ENCODE measurements at regions not wholly inside any gene's neighbourhood (a gene's known extent, or its start where the extent isn't known, plus 50 kb on each side); places are given as distances from the start of the nearest gene placed in this dataset.
"Not testable (repeated sequence)": the region's sequence is repeated elsewhere in the genome, so short reads cannot be mapped to it uniquely, and the experiment has no call there.

- no peak overlapping the region for H3K27ac ChIP-seq (ENCODE audit: insufficient read depth in 1 of 2, low read depth in 1 of 2, low read length in 2 of 2, poor library complexity in 1 of 2, severe bottlenecking in 2 of 2)
- no peaks in the 10 kb centered on the region for H3K27me3 ChIP-seq (replicated peaks in 2 of 5; ENCODE audit: control insufficient read depth in 4 of 5, insufficient read depth in 5 of 5, low read length in 4 of 5)
- no peaks in the 10 kb centered on the region for H3K9me3 ChIP-seq (ENCODE audit: control extremely low read depth in 1 of 5, control insufficient read depth in 4 of 5, insufficient read depth in 2 of 5, low read depth in 1 of 5, low read length in 4 of 5)
- H3K4me1 ChIP-seq (ENCODE audit: control extremely low read depth in 1 of 4, control insufficient read depth in 4 of 4, insufficient read depth in 4 of 4, low read length in 3 of 4) = peaks cover 7 to 32% (median 18%) of the 10 kb centered on the region in 4 experiments
- no CpG with 5 or more reads among the region's 2 CpGs for WGBS (ENCODE audit: insufficient coverage)
- H3K4me3 ChIP-seq (ENCODE audit: control insufficient read depth in 1 of 7, extremely low read depth in 1 of 7, insufficient read depth in 4 of 7, low read depth in 2 of 7, low read length in 6 of 7) = no peak overlapping the region
- DNase-seq = no peak
- POLR2A ChIA-PET = no interaction called here
- no peaks in the 10 kb centered on the region for H3K36me3 ChIP-seq (ENCODE audit: control insufficient read depth in 4 of 4, insufficient read depth in 4 of 4, low read length in 3 of 4)
- CTCF ChIA-PET = interaction anchor here (0.8 kb wide), 1 partner anchor 176 kb away, joined by 3 read pairs; no protein-coding TSS in a partner anchor
Measured at GRCh38 chr16:58863042-58863441, 128.9 kb upstream of the GOT2 start.

GRCh38 chr16:58862334-58863021 is 128.4 kb upstream of the GOT2 start:
- Histone ChIP-seq H3K4me3 (ENCODE audit: control insufficient read depth in 1 of 7, extremely low read depth in 1 of 7, insufficient read depth in 4 of 7, low read depth in 2 of 7, low read length in 6 of 7) (no peak overlapping the region), H3K27ac (ENCODE audit: insufficient read depth in 1 of 2, low read depth in 1 of 2, low read length in 2 of 2, poor library complexity in 1 of 2, severe bottlenecking in 2 of 2) (no peak overlapping the region), H3K27me3 (replicated peaks in 2 of 5; ENCODE audit: control insufficient read depth in 4 of 5, insufficient read depth in 5 of 5, low read length in 4 of 5) (no peaks in the 10 kb centered on the region), H3K36me3 (ENCODE audit: control insufficient read depth in 4 of 4, insufficient read depth in 4 of 4, low read length in 3 of 4) (no peaks in the 10 kb centered on the region), H3K4me1 (ENCODE audit: control extremely low read depth in 1 of 4, control insufficient read depth in 4 of 4, insufficient read depth in 4 of 4, low read length in 3 of 4) (peaks cover 7 to 32% (median 18%) of the 10 kb centered on the region in 4 experiments), H3K9me3 (ENCODE audit: control extremely low read depth in 1 of 5, control insufficient read depth in 4 of 5, insufficient read depth in 2 of 5, low read depth in 1 of 5, low read length in 4 of 5) (no peaks in the 10 kb centered on the region)
- POLR2A ChIA-PET = no interaction called here
- WGBS (ENCODE audit: insufficient coverage) = 89% methylated on average over 7 of the region's 9 CpGs
- CTCF ChIA-PET = no interaction called here
- no peak for DNase-seq

DNA sequence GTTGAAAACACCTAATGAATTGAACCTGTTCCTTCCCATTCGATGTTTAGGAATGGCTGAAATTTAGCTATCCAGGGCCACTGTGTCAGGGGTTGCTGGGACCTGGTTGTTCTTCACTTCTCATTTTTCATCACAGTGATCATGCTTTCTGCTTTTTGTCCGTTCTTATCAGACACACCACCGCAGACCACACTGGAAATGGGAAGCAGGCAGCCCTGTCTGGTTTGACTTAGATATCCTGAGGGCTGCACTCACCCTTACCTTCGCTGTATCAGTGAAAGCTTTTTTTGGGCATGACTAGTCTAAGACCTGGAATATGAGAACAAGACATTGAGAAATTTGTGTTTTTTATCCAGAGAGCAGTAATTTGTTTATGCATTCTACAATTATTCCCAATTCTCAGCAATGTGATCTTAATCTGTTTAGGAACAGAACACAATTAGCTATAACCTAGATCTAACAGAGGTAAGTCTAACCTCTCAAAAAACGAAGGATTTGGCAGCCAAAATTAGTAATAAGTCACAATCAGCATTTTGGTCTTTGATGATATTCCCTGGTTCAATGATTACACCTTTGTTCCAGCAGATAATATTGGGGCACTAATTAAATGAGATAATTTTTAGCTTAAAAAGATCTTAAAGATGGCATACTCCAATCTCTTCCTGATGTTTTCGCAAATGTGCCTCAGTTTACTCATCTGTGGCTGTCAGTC is 126.0 kb upstream of the GOT2 start:
- H3K36me3 ChIP-seq (ENCODE audit: control insufficient read depth in 4 of 4, insufficient read depth in 4 of 4, low read length in 3 of 4) = no peaks in the 10 kb centered on the region
- ChIA-PET POLR2A (interaction anchor here (1.4 to 1.6 kb wide), 2 partner anchors 9 to 16 kb away, joined by 4 read pairs; no protein-coding TSS in a partner anchor), CTCF (interaction anchor here (0.9 to 2.3 kb wide), 8 partner anchors 9 to 195 kb away, joined by 3 to 7 read pairs (median 4); no protein-coding TSS in a partner anchor)
- H3K27ac ChIP-seq (ENCODE audit: insufficient read depth in 1 of 2, low read depth in 1 of 2, low read length in 2 of 2, poor library complexity in 1 of 2, severe bottlenecking in 2 of 2) = peak overlapping the region; percentile 22 to 38
- peaks cover 7 to 39% (median 24%) of the 10 kb centered on the region in 4 experiments for H3K4me1 ChIP-seq (ENCODE audit: control extremely low read depth in 1 of 4, control insufficient read depth in 4 of 4, insufficient read depth in 4 of 4, low read length in 3 of 4)
- H3K4me3 ChIP-seq (ENCODE audit: control insufficient read depth in 1 of 7, extremely low read depth in 1 of 7, insufficient read depth in 4 of 7, low read depth in 2 of 7, low read length in 6 of 7) = peak overlapping the region in 1 of 7 experiments; percentile 17
- peak; percentile 88 to 97 (median 95) for DNase-seq
- 24% methylated on average over 5 of the region's 6 CpGs for WGBS (ENCODE audit: insufficient coverage)
- H3K9me3 ChIP-seq (ENCODE audit: control extremely low read depth in 1 of 5, control insufficient read depth in 4 of 5, insufficient read depth in 2 of 5, low read depth in 1 of 5, low read length in 4 of 5) = no peaks in the 10 kb centered on the region
- no peaks in the 10 kb centered on the region for H3K27me3 ChIP-seq (replicated peaks in 2 of 5; ENCODE audit: control insufficient read depth in 4 of 5, insufficient read depth in 5 of 5, low read length in 4 of 5)

- not testable (repeated sequence) for H3K4me3 ChIP-seq (ENCODE audit: control insufficient read depth in 1 of 7, extremely low read depth in 1 of 7, insufficient read depth in 4 of 7, low read depth in 2 of 7, low read length in 6 of 7); H3K9me3 ChIP-seq (ENCODE audit: control extremely low read depth in 1 of 5, control insufficient read depth in 4 of 5, insufficient read depth in 2 of 5, low read depth in 1 of 5, low read length in 4 of 5); H3K27me3 ChIP-seq (replicated peaks in 2 of 5; ENCODE audit: control insufficient read depth in 4 of 5, insufficient read depth in 5 of 5, low read length in 4 of 5); DNase-seq; H3K36me3 ChIP-seq (ENCODE audit: control insufficient read depth in 4 of 4, insufficient read depth in 4 of 4, low read length in 3 of 4); H3K27ac ChIP-seq (ENCODE audit: insufficient read depth in 1 of 2, low read depth in 1 of 2, low read length in 2 of 2, poor library complexity in 1 of 2, severe bottlenecking in 2 of 2)
- H3K4me1 ChIP-seq (ENCODE audit: control extremely low read depth in 1 of 4, control insufficient read depth in 4 of 4, insufficient read depth in 4 of 4, low read length in 3 of 4) = peaks cover 13 to 55% (median 33%) of the 10 kb centered on the region in 4 experiments
- CTCF ChIA-PET = interaction anchor here (0.8 to 1.8 kb wide), 2 partner anchors 8 to 184 kb away, joined by 3 to 7 read pairs; no protein-coding TSS in a partner anchor
- POLR2A ChIA-PET = interaction anchor here (1.4 kb wide), 1 partner anchor 15 kb away, joined by 4 read pairs; no protein-coding TSS in a partner anchor
Measured at GRCh38 chr16:58858577-58858976, 124.5 kb upstream of the GOT2 start.

DNA sequence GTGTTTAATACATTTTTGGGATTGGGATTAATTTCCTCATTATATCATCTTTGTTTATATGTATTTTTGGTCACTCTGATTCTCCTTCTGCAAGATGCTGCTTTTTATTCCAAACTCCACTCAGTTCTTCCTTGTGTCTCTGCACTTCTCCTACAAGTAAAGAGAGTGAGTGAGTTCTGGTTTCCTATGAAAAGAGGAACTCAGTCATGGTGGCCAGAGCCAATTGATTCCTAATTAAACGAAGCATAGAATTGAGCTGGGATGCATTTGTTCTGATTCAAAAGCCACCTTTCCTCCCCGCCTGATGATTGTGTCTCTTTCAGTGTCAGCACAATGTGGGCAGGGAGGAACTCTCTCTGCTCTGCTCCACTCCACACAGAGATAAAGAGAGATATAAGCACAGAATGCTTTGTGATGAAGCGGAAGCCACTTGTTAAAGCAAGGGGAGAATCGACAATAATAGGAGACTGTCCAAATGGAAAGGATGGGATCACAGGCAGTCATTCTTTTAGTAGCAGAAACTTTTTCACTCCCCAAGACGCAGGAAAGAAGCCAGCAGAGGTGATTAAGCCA is 121.3 kb upstream of the GOT2 start:
- POLR2A ChIA-PET = no interaction called here
- Histone ChIP-seq H3K9me3 (ENCODE audit: control extremely low read depth in 1 of 5, control insufficient read depth in 4 of 5, insufficient read depth in 2 of 5, low read depth in 1 of 5, low read length in 4 of 5) (no peaks in the 10 kb centered on the region), H3K4me1 (ENCODE audit: control extremely low read depth in 1 of 4, control insufficient read depth in 4 of 4, insufficient read depth in 4 of 4, low read length in 3 of 4) (peaks cover 10 to 45% (median 31%) of the 10 kb centered on the region in 4 experiments), H3K27ac (ENCODE audit: insufficient read depth in 1 of 2, low read depth in 1 of 2, low read length in 2 of 2, poor library complexity in 1 of 2, severe bottlenecking in 2 of 2) (no peak overlapping the region), H3K27me3 (replicated peaks in 2 of 5; ENCODE audit: control insufficient read depth in 4 of 5, insufficient read depth in 5 of 5, low read length in 4 of 5) (no peaks in the 10 kb centered on the region), H3K36me3 (ENCODE audit: control insufficient read depth in 4 of 4, insufficient read depth in 4 of 4, low read length in 3 of 4) (no peaks in the 10 kb centered on the region), H3K4me3 (ENCODE audit: control insufficient read depth in 1 of 7, extremely low read depth in 1 of 7, insufficient read depth in 4 of 7, low read depth in 2 of 7, low read length in 6 of 7) (no peak overlapping the region)
- 77% methylated on average over 5 of the region's 5 CpGs for WGBS (ENCODE audit: insufficient coverage)
- CTCF ChIA-PET = interaction anchor here (1.4 to 5.0 kb wide), 2 partner anchors 12 to 13 kb away, joined by 4 to 28 read pairs; no protein-coding TSS in a partner anchor
- DNase-seq = peak in 2 of 3 donors; percentile 48 to 61

GRCh38 chr16:58853854-58854791 is 120.0 kb upstream of the GOT2 start:
- Histone ChIP-seq H3K4me1 (ENCODE audit: control extremely low read depth in 1 of 4, control insufficient read depth in 4 of 4, insufficient read depth in 4 of 4, low read length in 3 of 4) (peaks cover 5 to 40% (median 21%) of the 10 kb centered on the region in 4 experiments), H3K36me3 (ENCODE audit: control insufficient read depth in 4 of 4, insufficient read depth in 4 of 4, low read length in 3 of 4) (no peaks in the 10 kb centered on the region), H3K27ac (ENCODE audit: insufficient read depth in 1 of 2, low read depth in 1 of 2, low read length in 2 of 2, poor library complexity in 1 of 2, severe bottlenecking in 2 of 2) (no peak overlapping the region), H3K9me3 (ENCODE audit: control extremely low read depth in 1 of 5, control insufficient read depth in 4 of 5, insufficient read depth in 2 of 5, low read depth in 1 of 5, low read length in 4 of 5) (no peaks in the 10 kb centered on the region), H3K27me3 (replicated peaks in 2 of 5; ENCODE audit: control insufficient read depth in 4 of 5, insufficient read depth in 5 of 5, low read length in 4 of 5) (no peaks in the 10 kb centered on the region), H3K4me3 (ENCODE audit: control insufficient read depth in 1 of 7, extremely low read depth in 1 of 7, insufficient read depth in 4 of 7, low read depth in 2 of 7, low read length in 6 of 7) (no peak overlapping the region)
- peak in 2 of 3 donors; percentile 67 to 72 for DNase-seq
- ChIA-PET CTCF (interaction anchor here (0.9 to 5.0 kb wide), 3 partner anchors 11 to 14 kb away, joined by 4 to 28 read pairs (median 4); no protein-coding TSS in a partner anchor), POLR2A (no interaction called here)
- WGBS (ENCODE audit: insufficient coverage) = 93% methylated on average over 4 of the region's 6 CpGs

All from common myeloid progenitor, CD34-positive (primary cell).